ENCODE measurements at regions not wholly inside any gene's neighbourhood (a gene's known extent, or its start where the extent isn't known, plus 50 kb on each side); places are given as distances from the start of the nearest gene placed in this dataset.

- in situ Hi-C loops (cut with MboI): no loop called here
- TF ChIP-seq ZNF780A (CRISPR knock-in tag; IDR thresholded peaks at IDR 0.05): no peak
- WGBS (ENCODE audit: insufficient coverage, low coverage, missing lambda C conversion rate): 61% methylated on average over 10 of the region's 10 CpGs
These were observed 90.9 kb downstream of the BAMBI start for GRCh38 chr10:28768227-28768626.

GRCh38 chr10:28769091-28769604 lies 91.8 kb downstream of the BAMBI start:
- no TSS peak for BruUV-seq (replicated peaks)
- no peak for ATAC-seq
- no peak for TF ChIP-seq ZBTB33 (CRISPR knock-in tag; IDR thresholded peaks at IDR 0.05)
- no peak for TF ChIP-seq SAFB2 (IDR thresholded peaks at IDR 0.05; ENCODE audit: borderline replicate concordance, low read depth, low read length, severe bottlenecking)
- no peak for TF ChIP-seq CBX8 (IDR thresholded peaks at IDR 0.05; ENCODE audit: borderline replicate concordance, extremely low read depth, low read depth, low read length, poor library complexity, severe bottlenecking)
- TF ChIP-seq ZNF232 (CRISPR knock-in tag; IDR thresholded peaks at IDR 0.05): no peak
- TF ChIP-seq COPS2 (conservative IDR thresholded peaks at IDR 0.05): no peak
- TF ChIP-seq ZNF584 (CRISPR knock-in tag; IDR thresholded peaks at IDR 0.05; ENCODE audit: low read depth): no peak
- TF ChIP-seq ZBTB11 (CRISPR knock-in tag; IDR thresholded peaks at IDR 0.05): no peak

More at GRCh38 chr10:28768227-28768626, 90.9 kb downstream of the BAMBI start:
- Histone ChIP-seq H3K27me3 (ENCODE audit: control insufficient read depth in 2 of 2, insufficient read depth in 2 of 2, low read length in 2 of 2) (no peaks in the 10 kb centered on the region), H3K9ac (ENCODE audit: insufficient read depth in 1 of 2, low read depth in 2 of 2, low read length in 2 of 2) (no peak overlapping the region), H4K20me1 (replicated peaks; ENCODE audit: control insufficient read depth, insufficient read depth, low read length) (no peaks in the 10 kb centered on the region), H3K27ac (ENCODE audit: extremely low read depth, low read depth, low read length) (no peak overlapping the region), H3K79me2 (ENCODE audit: control insufficient read depth, insufficient read depth, low read length) (no peaks in the 10 kb centered on the region), H3K9me1 (ENCODE audit: control insufficient read depth, insufficient read depth, low read length) (no peaks in the 10 kb centered on the region), H2AFZ (ENCODE audit: low read depth, low read length) (no peak overlapping the region), H3K36me3 (ENCODE audit: control insufficient read depth, insufficient read depth, low read length) (no peaks in the 10 kb centered on the region), H3K9me3 (replicated peaks; ENCODE audit: control insufficient read depth, insufficient read depth, low read depth, low read length) (no peaks in the 10 kb centered on the region; the same call in 1 of the 2 replicates), H3K4me1 (replicated peaks in 1 of 2; ENCODE audit: control insufficient read depth in 2 of 2, insufficient read depth in 2 of 2, low read length in 2 of 2) (no peaks in the 10 kb centered on the region), H3K4me2 (ENCODE audit: insufficient read depth, low read length) (no peak overlapping the region), H3K4me3 (no peak overlapping the region)
- intact Hi-C loops (cut with micrococcal nuclease): no loop called here
- DNase-seq (ENCODE audit: extremely low read depth in 1 of 4, low spot score in 3 of 4): no peak
- ATAC-seq: no peak
- no peak for FAIRE-seq
- POLR2A ChIA-PET: interaction anchor here (1.0 kb wide), 1 partner anchor 8 kb away, joined by 3 read pairs; no protein-coding TSS in a partner anchor
- BruUV-seq (replicated peaks): no TSS peak
- CTCF ChIA-PET (ENCODE audit: low intra/inter-chr PET ratio): no interaction called here

More at GRCh38 chr10:28769091-28769604, 91.8 kb downstream of the BAMBI start:
- no peak overlapping the region for H3K27ac ChIP-seq (ENCODE audit: extremely low read depth, low read depth, low read length)
- no peaks in the 10 kb centered on the region; the same call in 1 of the 2 replicates for H3K9me3 ChIP-seq (replicated peaks; ENCODE audit: control insufficient read depth, insufficient read depth, low read depth, low read length)
- H3K9ac ChIP-seq (ENCODE audit: insufficient read depth in 1 of 2, low read depth in 2 of 2, low read length in 2 of 2): no peak overlapping the region
- ChIA-PET POLR2A (interaction anchor here (0.6 to 0.9 kb wide), 3 partner anchors 39 to 259 kb away, joined by 3 read pairs; no protein-coding TSS in a partner anchor), CTCF (ENCODE audit: low intra/inter-chr PET ratio) (no interaction called here)
- no peaks in the 10 kb centered on the region for H3K27me3 ChIP-seq (ENCODE audit: control insufficient read depth in 2 of 2, insufficient read depth in 2 of 2, low read length in 2 of 2)
- peak overlapping the region; percentile 44; the same call in 1 of the 2 replicates for H2AFZ ChIP-seq (ENCODE audit: low read depth, low read length)
- FAIRE-seq (peak; percentile 60), DNase-seq (ENCODE audit: extremely low read depth in 1 of 4, low spot score in 3 of 4) (no peak)
- H3K4me1 ChIP-seq (replicated peaks in 1 of 2; ENCODE audit: control insufficient read depth in 2 of 2, insufficient read depth in 2 of 2, low read length in 2 of 2): peaks cover 0 to 4% of the 10 kb centered on the region in 2 experiments; a peak in 2 of 5 replicates
- intact Hi-C loops (cut with micrococcal nuclease) (no loop called here), in situ Hi-C loops (cut with MboI) (no loop called here)
- no peaks in the 10 kb centered on the region for H3K36me3 ChIP-seq (ENCODE audit: control insufficient read depth, insufficient read depth, low read length)
- no peak overlapping the region for H3K4me3 ChIP-seq
- H3K4me2 ChIP-seq (ENCODE audit: insufficient read depth, low read length): no peak overlapping the region
- H3K9me1 ChIP-seq (ENCODE audit: control insufficient read depth, insufficient read depth, low read length): no peaks in the 10 kb centered on the region
- WGBS (ENCODE audit: insufficient coverage, low coverage, missing lambda C conversion rate): 68% methylated on average over 4 of the region's 4 CpGs
- no peaks in the 10 kb centered on the region for H3K79me2 ChIP-seq (ENCODE audit: control insufficient read depth, insufficient read depth, low read length)
- no peaks in the 10 kb centered on the region for H4K20me1 ChIP-seq (replicated peaks; ENCODE audit: control insufficient read depth, insufficient read depth, low read length)
